Activated T-cell treated with anti-CD3 and anti-CD28 coated beads, Interleukin-2, amount 50 U/mL, for 72 hours (primary cell): ENCODE measurements at regions not wholly inside any gene's neighbourhood (a gene's known extent, or its start where the extent isn't known, plus 50 kb on each side); places are given as distances from the start of the nearest gene placed in this dataset.

ENCODE experiments used
- ATAC-seq, 2 donors: fragments of 150-1000 bp; cut with Tn5 transposase; replicated peaks in 1 of 2; 2 replicates each; pipeline ENCODE4 v1.10.0; 2021; ENCODE audit warnings: moderate library complexity in 2 of 2, mild to moderate bottlenecking in 1 of 2
- DNase-seq, 2 donors: peaks; one replicate each; pipeline ENCODE4 v3.0.0; 2021 to 2022; ENCODE audit warnings: mixed read lengths in 1 of 2
- H3K27ac Mint-ChIP-seq: one replicate; pipeline ENCODE4 v1.8.0; 2022; ENCODE audit warnings: mild to moderate bottlenecking, moderate library complexity, mixed read lengths
- H3K27me3 Mint-ChIP-seq: one replicate; pipeline ENCODE4 v1.8.0; 2022; ENCODE audit warnings: low read depth, mixed read lengths
- H3K36me3 Mint-ChIP-seq, 2 donors: one replicate each; pipeline ENCODE4 v1.8.0; 2022; ENCODE audit warnings: mixed read lengths in 2 of 2, mild to moderate bottlenecking in 1 of 2; ENCODE audit not compliant: insufficient read depth in 2 of 2
- H3K4me1 Mint-ChIP-seq: one replicate; pipeline ENCODE4 v1.8.0; 2022; ENCODE audit warnings: low read depth, mixed read lengths
- H3K4me3 Mint-ChIP-seq, 2 donors: one replicate each; pipeline ENCODE4 v1.8.0; 2022; ENCODE audit warnings: mild to moderate bottlenecking in 2 of 2, mixed read lengths in 2 of 2, moderate library complexity in 2 of 2
- H3K9me3 Mint-ChIP-seq, 2 donors: one replicate each; pipeline ENCODE4 v1.8.0; 2022; ENCODE audit warnings: mixed read lengths in 2 of 2

GRCh38 chr12:87302126-87302745 is 727.0 kb downstream of the C12orf50 start:
- no peaks in the 10 kb centered on the region for H3K27me3 Mint-ChIP-seq
- peaks cover 0 to 1% of the 10 kb centered on the region in 2 donors for H3K36me3 Mint-ChIP-seq
- H3K9me3 Mint-ChIP-seq, result peaks cover 2 to 4% of the 10 kb centered on the region in 2 donors
- H3K4me3 Mint-ChIP-seq, result no peak overlapping the region
- DNase-seq (no peak), ATAC-seq (no peak)
- H3K4me1 Mint-ChIP-seq, result no peaks in the 10 kb centered on the region
- no peak overlapping the region for H3K27ac Mint-ChIP-seq

DNA sequence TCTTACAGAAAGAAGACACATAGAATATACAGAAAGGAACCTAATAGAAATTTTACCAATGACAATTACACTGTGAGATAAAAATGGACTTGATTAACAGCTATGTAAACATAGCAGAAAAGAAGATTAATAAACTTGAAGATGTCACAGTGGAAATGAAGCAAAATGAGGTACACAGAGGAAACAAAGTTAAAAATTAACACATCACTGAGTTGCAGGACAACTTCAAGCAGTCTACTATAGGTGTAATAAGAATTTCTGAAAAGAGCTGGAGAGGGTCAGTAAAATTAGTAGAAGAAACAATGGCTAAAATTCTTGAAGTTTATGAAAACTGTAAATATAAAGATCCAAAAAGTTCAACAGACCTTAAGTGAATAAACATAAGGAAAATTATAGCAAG is 738.7 kb downstream of the C12orf50 start:
- ATAC-seq (no peak), DNase-seq (no peak)
- Mint-ChIP-seq H3K36me3 (no peaks in the 10 kb centered on the region), H3K27ac (no peak overlapping the region), H3K4me1 (no peaks in the 10 kb centered on the region), H3K27me3 (no peaks in the 10 kb centered on the region), H3K4me3 (no peak overlapping the region), H3K9me3 (peaks cover 4 to 6% of the 10 kb centered on the region in 2 donors)

GRCh38 chr12:87283886-87284285 is 745.3 kb downstream of the C12orf50 start:
- H3K4me1 Mint-ChIP-seq, result no peaks in the 10 kb centered on the region
- no peak overlapping the region for H3K4me3 Mint-ChIP-seq
- H3K27ac Mint-ChIP-seq, result no peak overlapping the region
- no peaks in the 10 kb centered on the region for H3K27me3 Mint-ChIP-seq
- no peaks in the 10 kb centered on the region for H3K36me3 Mint-ChIP-seq
- H3K9me3 Mint-ChIP-seq, result peaks cover 0 to 2% of the 10 kb centered on the region in 2 donors
- ATAC-seq (no peak), DNase-seq (no peak)

DNA sequence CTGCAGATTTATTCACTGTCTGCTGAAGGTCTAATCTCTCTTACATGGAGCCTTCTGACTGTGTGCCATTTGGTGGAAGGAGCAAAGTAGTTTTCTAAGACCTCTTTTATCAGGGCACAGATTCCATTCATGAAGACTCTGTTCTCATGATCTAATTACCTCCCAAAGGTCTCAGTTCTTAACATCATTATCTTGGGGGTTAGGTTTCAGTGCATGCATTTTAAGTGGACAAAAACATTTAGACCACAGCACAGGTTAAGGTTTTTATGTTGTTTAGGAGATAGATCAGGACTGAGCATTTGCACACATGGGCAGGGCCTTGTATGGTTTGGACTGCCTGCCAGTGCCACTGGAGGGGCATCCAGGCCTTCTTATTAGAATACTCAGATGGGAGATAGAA is 746.1 kb downstream of the C12orf50 start:
- Mint-ChIP-seq H3K4me1 (no peaks in the 10 kb centered on the region), H3K36me3 (no peaks in the 10 kb centered on the region), H3K9me3 (peaks cover 0 to 2% of the 10 kb centered on the region in 2 donors), H3K27ac (no peak overlapping the region), H3K4me3 (no peak overlapping the region), H3K27me3 (no peaks in the 10 kb centered on the region)
- DNase-seq (no peak), ATAC-seq (no peak)

DNA sequence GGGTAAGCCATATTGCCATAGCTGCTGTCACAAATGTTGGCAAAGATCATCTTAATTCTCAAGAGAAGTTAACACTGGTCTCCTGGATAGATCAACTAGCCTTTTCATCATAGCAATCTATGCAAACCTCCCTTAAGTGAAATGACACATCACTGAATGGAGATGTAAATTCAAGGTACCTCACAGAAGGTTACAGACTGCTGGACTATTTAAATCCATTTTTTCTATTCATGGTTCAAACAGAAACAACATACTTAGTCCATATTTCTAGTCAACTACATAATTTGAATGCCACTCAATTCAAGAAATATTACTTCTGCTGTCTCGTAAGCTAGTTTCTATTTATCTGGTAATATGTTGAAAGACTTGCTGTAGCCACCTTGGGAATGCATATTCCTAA is 748.3 kb downstream of the C12orf50 start:
- no peak for ATAC-seq
- no peaks in the 10 kb centered on the region for H3K9me3 Mint-ChIP-seq
- H3K4me3 Mint-ChIP-seq, result no peak overlapping the region
- H3K36me3 Mint-ChIP-seq, result no peaks in the 10 kb centered on the region
- no peak for DNase-seq
- H3K27me3 Mint-ChIP-seq, result no peaks in the 10 kb centered on the region
- H3K27ac Mint-ChIP-seq, result no peak overlapping the region
- no peaks in the 10 kb centered on the region for H3K4me1 Mint-ChIP-seq

DNA sequence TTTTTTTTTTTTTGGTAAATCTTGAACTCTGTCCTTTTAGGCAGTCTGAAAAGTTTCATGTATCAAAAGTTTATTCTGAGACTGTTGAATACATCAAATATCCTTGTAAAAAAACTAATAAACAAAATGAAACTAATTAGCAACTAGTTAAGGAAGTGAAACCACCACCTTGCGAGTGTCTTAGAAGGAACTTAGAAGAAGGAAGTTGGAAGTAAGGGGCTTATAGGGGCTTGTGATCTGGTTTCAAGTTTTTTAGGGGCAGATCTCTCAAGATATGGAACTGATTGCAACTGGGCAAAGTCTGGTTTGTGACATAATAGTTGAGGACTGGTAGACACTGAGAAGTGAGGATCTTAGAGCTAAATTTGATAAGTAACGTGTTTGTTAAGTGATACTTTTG is 748.8 kb downstream of the C12orf50 start:
- Mint-ChIP-seq H3K9me3 (peaks cover 0 to 2% of the 10 kb centered on the region in 2 donors), H3K27ac (no peak overlapping the region), H3K4me1 (no peaks in the 10 kb centered on the region), H3K27me3 (no peaks in the 10 kb centered on the region), H3K4me3 (no peak overlapping the region), H3K36me3 (no peaks in the 10 kb centered on the region)
- DNase-seq, result no peak
- no peak for ATAC-seq

DNA sequence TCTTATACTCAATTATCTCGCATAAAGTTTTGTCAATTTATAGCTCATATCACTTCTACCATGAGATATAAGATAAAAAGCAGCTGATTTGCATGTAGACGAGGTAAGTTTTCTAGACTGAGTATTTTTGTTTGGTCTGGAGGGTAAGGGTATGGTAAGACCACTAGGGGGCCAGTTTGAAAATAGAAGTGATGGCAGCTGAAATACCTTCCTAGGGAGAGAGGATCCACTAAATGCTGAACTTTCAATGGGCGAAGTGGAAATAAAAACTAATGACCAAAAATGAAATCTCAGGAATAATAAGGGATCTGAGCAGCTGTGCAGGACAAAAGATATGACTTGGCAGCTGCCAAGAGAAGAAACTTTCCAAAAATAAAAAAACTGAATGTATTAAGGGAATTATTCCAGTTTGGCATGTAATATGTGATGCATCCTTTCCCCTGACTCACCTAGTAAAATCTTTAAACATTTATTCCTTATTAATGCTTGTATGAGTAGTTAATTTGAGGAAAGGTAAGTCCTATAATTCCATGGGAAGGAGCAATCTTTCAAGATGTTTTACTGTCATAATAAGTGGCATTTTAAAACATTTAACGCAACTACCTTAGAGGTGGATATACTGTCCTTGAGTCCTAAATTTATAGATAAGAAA is 754.5 kb downstream of the C12orf50 start:
- peaks cover 2 to 3% of the 10 kb centered on the region in 2 donors for H3K9me3 Mint-ChIP-seq
- H3K4me3 Mint-ChIP-seq, result no peak overlapping the region
- no peaks in the 10 kb centered on the region for H3K27me3 Mint-ChIP-seq
- no peak for ATAC-seq
- no peaks in the 10 kb centered on the region for H3K36me3 Mint-ChIP-seq
- H3K27ac Mint-ChIP-seq, result no peak overlapping the region
- no peak for DNase-seq
- H3K4me1 Mint-ChIP-seq, result no peaks in the 10 kb centered on the region

GRCh38 chr12:87272851-87273250 is 756.4 kb downstream of the C12orf50 start:
- DNase-seq, result no peak
- no peak overlapping the region for H3K27ac Mint-ChIP-seq
- no peaks in the 10 kb centered on the region for H3K4me1 Mint-ChIP-seq
- H3K27me3 Mint-ChIP-seq, result no peaks in the 10 kb centered on the region
- H3K4me3 Mint-ChIP-seq, result no peak overlapping the region
- no peaks in the 10 kb centered on the region for H3K36me3 Mint-ChIP-seq
- ATAC-seq, result no peak
- H3K9me3 Mint-ChIP-seq, result peaks cover 2 to 3% of the 10 kb centered on the region in 2 donors

DNA sequence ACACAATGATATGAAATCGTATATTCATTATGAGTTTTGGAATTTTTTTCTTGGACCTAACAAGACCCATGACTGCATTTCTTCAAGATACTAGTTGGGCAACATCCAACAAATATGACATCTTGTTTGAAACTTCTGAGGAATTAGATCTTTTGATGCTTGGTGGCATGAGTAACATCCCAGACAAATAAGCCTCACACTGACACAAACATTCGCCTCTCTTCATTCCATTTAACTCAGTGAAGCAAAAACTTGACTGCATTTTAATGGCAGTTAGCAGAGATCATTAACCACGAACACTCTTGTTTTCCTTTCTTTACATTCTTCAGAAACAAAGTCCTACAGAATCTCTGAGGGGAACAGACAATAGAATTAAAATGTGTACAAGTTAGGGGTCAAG is 758.3 kb downstream of the C12orf50 start:
- H3K4me3 Mint-ChIP-seq, result no peak overlapping the region
- ATAC-seq (no peak), DNase-seq (no peak)
- no peaks in the 10 kb centered on the region for H3K27me3 Mint-ChIP-seq
- H3K4me1 Mint-ChIP-seq, result no peaks in the 10 kb centered on the region
- peaks cover 2 to 5% of the 10 kb centered on the region in 2 donors for H3K9me3 Mint-ChIP-seq
- no peaks in the 10 kb centered on the region for H3K36me3 Mint-ChIP-seq
- no peak overlapping the region for H3K27ac Mint-ChIP-seq

GRCh38 chr12:87266305-87266704 is 762.9 kb downstream of the C12orf50 start:
- Mint-ChIP-seq H3K9me3 (peaks cover 2 to 5% of the 10 kb centered on the region in 2 donors), H3K4me1 (no peaks in the 10 kb centered on the region), H3K27me3 (no peaks in the 10 kb centered on the region), H3K36me3 (no peaks in the 10 kb centered on the region), H3K4me3 (no peak overlapping the region), H3K27ac (no peak overlapping the region)
- ATAC-seq (no peak), DNase-seq (no peak)

GRCh38 chr12:87259391-87259790 is 769.8 kb downstream of the C12orf50 start:
- DNase-seq, result no peak
- H3K27ac Mint-ChIP-seq, result no peak overlapping the region
- peaks cover 0 to 5% of the 10 kb centered on the region in 2 donors for H3K9me3 Mint-ChIP-seq
- ATAC-seq, result no peak
- no peaks in the 10 kb centered on the region for H3K36me3 Mint-ChIP-seq
- no peaks in the 10 kb centered on the region for H3K27me3 Mint-ChIP-seq
- no peaks in the 10 kb centered on the region for H3K4me1 Mint-ChIP-seq
- H3K4me3 Mint-ChIP-seq, result no peak overlapping the region

DNA sequence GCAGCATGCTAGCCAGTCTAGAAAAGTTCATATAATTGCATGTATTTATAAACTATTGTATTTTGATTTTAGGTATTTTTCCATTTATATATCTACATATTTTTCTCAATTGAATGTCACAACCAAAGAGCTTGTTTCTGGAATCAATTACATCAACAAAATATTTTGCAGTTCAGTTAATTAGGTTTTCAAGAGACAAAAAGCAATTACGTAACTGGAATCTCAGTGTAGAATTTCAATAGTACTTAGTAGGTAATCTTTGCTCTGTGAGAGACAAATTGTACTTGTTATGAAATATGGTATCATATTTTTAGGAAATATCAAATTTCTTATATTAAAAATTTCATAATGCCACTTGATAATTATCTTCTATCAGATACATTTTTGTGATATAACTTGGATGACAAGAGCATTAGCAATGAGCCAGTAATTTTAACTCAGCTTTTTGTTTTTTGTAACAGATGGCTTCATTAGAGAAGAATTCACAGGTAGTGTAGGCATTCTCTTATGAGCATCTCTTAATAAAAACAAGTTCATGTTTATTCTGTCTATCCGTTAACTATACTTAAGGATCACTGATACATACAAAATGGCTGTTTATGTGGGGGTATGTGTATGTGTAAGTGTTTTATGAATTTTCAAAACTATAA is 774.7 kb downstream of the C12orf50 start:
- H3K27me3 Mint-ChIP-seq, result no peaks in the 10 kb centered on the region

DNA sequence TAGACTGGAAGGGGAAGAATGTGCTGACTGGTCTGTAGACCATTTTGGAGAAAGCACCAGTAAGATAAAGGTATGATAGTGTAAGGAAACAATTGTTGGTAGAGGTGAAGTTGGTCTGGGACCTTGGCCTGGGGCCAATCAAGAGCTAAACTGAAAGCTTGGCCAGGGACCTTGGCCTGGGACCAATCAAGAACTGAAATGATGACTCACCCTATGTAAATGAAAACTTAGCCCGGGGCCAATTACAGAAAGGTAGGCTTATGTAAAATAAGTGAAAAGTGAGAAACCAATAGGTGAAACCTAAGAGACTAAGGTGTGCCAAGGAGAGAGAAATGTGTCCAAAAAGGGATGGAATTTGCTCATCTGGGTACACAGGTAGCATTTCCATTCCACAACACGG is 776.0 kb downstream of the C12orf50 start:
- Mint-ChIP-seq H3K36me3 (no peaks in the 10 kb centered on the region), H3K27me3 (no peaks in the 10 kb centered on the region), H3K4me1 (no peaks in the 10 kb centered on the region), H3K27ac (no peak overlapping the region), H3K9me3 (peaks cover 3% of the 10 kb centered on the region in 2 donors), H3K4me3 (no peak overlapping the region)
- DNase-seq, result no peak
- no peak for ATAC-seq

More for the DNA sequence above, 774.7 kb downstream of the C12orf50 start:
- no peaks in the 10 kb centered on the region for H3K4me1 Mint-ChIP-seq
- H3K9me3 Mint-ChIP-seq, result peaks cover 3% of the 10 kb centered on the region in 2 donors
- H3K36me3 Mint-ChIP-seq, result no peaks in the 10 kb centered on the region
- no peak overlapping the region for H3K4me3 Mint-ChIP-seq
- no peak for DNase-seq
- H3K27ac Mint-ChIP-seq, result no peak overlapping the region
- ATAC-seq, result no peak
